PC-9 (cell line): ENCODE measurements at regions not wholly inside any gene's neighbourhood (a gene's known extent, or its start where the extent isn't known, plus 50 kb on each side); places are given as distances from the start of the nearest gene placed in this dataset.

ENCODE experiments used
- BruUV-seq: library from RNA; stranded (reverse); fragments of 400-500 nt; replicated peaks from 2 replicates; lab custom pipeline; 2021; lab: Mats Ljungman, UMichigan
- CTCF ChIA-PET: fragments of 300-600 bp; sonication (Branson Sonifier 250); formaldehyde crosslinking; loops from one replicate; lab custom pipeline; 2022; ENCODE audit warnings: antibody characterized with exemption; lab: Charles Lee
- POLR2A ChIA-PET: fragments of 300-600 bp; sonication (Branson Sonifier 250); formaldehyde crosslinking; loops from one replicate; lab custom pipeline; 2022; ENCODE audit warnings: antibody characterized with exemption; ENCODE audit not compliant: unreplicated experiment; lab: Charles Lee
- DNase-seq, 2 experiments: peaks; one replicate each; pipeline versions ENCODE4 v3.0.0 to v3.0.0-alpha.2; 2015 to 2022; ENCODE audit warnings: mixed read lengths in 1 of 2
- H2AFZ ChIP-seq: fragments of 200-600 bp; sonication (generic); 2 replicates; pipeline ENCODE4 v1.8.1; 2017; ENCODE audit warnings: antibody characterized with exemption
- H3F3A ChIP-seq: fragments of 200-600 bp; sonication (generic); 2 replicates; pipeline ENCODE4 v1.8.1; 2017; ENCODE audit warnings: antibody characterized with exemption, mild to moderate bottlenecking, low read depth; ENCODE audit not compliant: insufficient read depth
- H3K27ac ChIP-seq: fragments of 200-600 bp; sonication (generic); 2 replicates; pipeline ENCODE4 v1.6.1; 2016; ENCODE audit warnings: mixed run types
- H3K27me3 ChIP-seq: fragments of 200-600 bp; sonication (generic); 2 replicates; pipeline ENCODE4 v1.6.1; 2016; ENCODE audit warnings: low read depth, mixed run types; ENCODE audit not compliant: insufficient read depth
- H3K36me3 ChIP-seq: fragments of 200-600 bp; sonication (generic); 2 replicates; pipeline ENCODE4 v1.6.1; 2016; ENCODE audit warnings: low read depth, mixed run types
- H3K4me1 ChIP-seq: fragments of 200-600 bp; sonication (generic); replicated peaks from 2 replicates; pipeline ENCODE4 v1.6.1; 2016; ENCODE audit warnings: mixed run types; ENCODE audit not compliant: insufficient read depth
- H3K4me2 ChIP-seq: fragments of 200-600 bp; sonication (generic); 2 replicates; pipeline ENCODE4 v1.6.1; 2017; ENCODE audit warnings: mixed run types
- H3K4me3 ChIP-seq: fragments of 200-600 bp; sonication (generic); 2 replicates; pipeline ENCODE4 v1.6.1; 2016; ENCODE audit warnings: mixed run types
- H3K79me2 ChIP-seq: fragments of 200-600 bp; sonication (generic); 2 replicates; pipeline ENCODE4 v1.6.1; 2017; ENCODE audit warnings: low read depth, mixed run types
- H3K9me2 ChIP-seq: fragments of 200-600 bp; sonication (generic); 2 replicates; pipeline ENCODE4 v1.8.1; 2017; ENCODE audit warnings: mild to moderate bottlenecking; ENCODE audit not compliant: insufficient read depth
- H3K9me3 ChIP-seq: fragments of 200-600 bp; sonication (generic); 2 replicates; pipeline ENCODE4 v1.8.1; 2016; ENCODE audit warnings: low read depth; ENCODE audit not compliant: insufficient read depth
- H4K20me1 ChIP-seq: fragments of 200-600 bp; sonication (generic); 2 replicates; pipeline ENCODE4 v1.8.1; 2017; ENCODE audit not compliant: insufficient read depth
- EZH2 ChIP-seq: fragments of 200-600 bp; sonication (generic); IDR thresholded peaks from 2 replicates; pipeline ENCODE4 v1.8.0; 2017; ENCODE audit warnings: antibody characterized with exemption, low read depth
- intact Hi-C: fragments of 100-400 bp; cut with micrococcal nuclease; formaldehyde crosslinking; loops from one replicate; pipeline ENCODE4 v1.10.0; 2022; ENCODE audit not compliant: unreplicated experiment
- TF ChIP-seq, protein P1 (sequence below): fragments of 200-600 bp; sonication (generic); conservative IDR thresholded peaks from 2 replicates; pipeline ENCODE4 v1.6.1; 2017; ENCODE audit warnings: mixed run types, antibody characterized with exemption, mild to moderate bottlenecking, moderate library complexity

DNA sequence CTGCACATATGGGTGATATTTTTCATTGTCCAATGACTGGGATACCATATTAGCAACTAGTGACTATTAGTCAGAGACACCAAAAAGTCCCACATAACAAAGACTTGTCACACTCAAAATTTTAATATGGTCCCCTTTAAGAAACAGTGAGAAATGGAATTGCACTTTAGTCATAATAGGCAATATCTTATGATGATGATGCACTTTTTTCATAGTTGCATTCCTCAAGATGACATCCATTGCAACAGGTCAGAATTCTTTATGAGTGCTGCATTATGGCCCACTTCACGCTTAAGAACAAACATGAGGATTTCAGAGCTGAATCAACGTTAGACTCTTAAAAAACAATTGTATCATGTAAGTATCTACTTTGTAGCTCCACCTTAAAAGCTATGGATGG is 608.4 kb upstream of the HTR2C start:
- no peak overlapping the region for H2AFZ ChIP-seq
- H3K9me3 ChIP-seq: no peaks in the 10 kb centered on the region
- H3K36me3 ChIP-seq: no peaks in the 10 kb centered on the region
- CTCF ChIA-PET: no interaction called here
- TF ChIP-seq, protein P1, sequence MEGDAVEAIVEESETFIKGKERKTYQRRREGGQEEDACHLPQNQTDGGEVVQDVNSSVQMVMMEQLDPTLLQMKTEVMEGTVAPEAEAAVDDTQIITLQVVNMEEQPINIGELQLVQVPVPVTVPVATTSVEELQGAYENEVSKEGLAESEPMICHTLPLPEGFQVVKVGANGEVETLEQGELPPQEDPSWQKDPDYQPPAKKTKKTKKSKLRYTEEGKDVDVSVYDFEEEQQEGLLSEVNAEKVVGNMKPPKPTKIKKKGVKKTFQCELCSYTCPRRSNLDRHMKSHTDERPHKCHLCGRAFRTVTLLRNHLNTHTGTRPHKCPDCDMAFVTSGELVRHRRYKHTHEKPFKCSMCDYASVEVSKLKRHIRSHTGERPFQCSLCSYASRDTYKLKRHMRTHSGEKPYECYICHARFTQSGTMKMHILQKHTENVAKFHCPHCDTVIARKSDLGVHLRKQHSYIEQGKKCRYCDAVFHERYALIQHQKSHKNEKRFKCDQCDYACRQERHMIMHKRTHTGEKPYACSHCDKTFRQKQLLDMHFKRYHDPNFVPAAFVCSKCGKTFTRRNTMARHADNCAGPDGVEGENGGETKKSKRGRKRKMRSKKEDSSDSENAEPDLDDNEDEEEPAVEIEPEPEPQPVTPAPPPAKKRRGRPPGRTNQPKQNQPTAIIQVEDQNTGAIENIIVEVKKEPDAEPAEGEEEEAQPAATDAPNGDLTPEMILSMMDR: no peak
- no peak for TF ChIP-seq EZH2
- H3F3A ChIP-seq: no peaks in the 10 kb centered on the region
- no peaks in the 10 kb centered on the region for H4K20me1 ChIP-seq
- no peak overlapping the region for H3K4me2 ChIP-seq
- BruUV-seq: no TSS peak
- no peak for DNase-seq
- POLR2A ChIA-PET: no interaction called here
- intact Hi-C loops: no loop called here
- H3K4me1 ChIP-seq: no peaks in the 10 kb centered on the region
- H3K27me3 ChIP-seq: no peaks in the 10 kb centered on the region
- no peak overlapping the region for H3K27ac ChIP-seq
- H3K4me3 ChIP-seq: no peak overlapping the region
- H3K9me2 ChIP-seq: no peaks in the 10 kb centered on the region; the same call in 1 of the 2 replicates
- H3K79me2 ChIP-seq: no peaks in the 10 kb centered on the region

DNA sequence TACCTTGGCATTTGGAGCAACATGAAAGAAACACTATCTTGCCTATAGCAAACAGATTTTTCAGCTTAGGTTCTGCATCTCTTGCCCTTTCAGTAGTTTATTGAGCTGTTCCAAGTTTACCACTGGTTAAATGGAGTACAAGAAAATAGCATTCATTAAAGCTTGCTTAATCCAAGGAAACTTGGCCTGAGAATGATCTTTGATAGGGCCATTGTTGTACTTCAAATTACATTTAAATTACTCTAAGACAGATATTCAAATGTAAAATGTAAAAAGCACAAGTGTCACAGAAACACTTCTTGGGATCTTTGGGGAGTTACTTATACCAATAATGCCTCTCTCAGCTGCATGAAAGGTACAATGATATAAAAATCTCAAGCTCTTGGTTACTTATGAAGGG is 609.0 kb upstream of the HTR2C start:
- Histone ChIP-seq H4K20me1 (no peaks in the 10 kb centered on the region), H3K36me3 (no peaks in the 10 kb centered on the region)

DNA sequence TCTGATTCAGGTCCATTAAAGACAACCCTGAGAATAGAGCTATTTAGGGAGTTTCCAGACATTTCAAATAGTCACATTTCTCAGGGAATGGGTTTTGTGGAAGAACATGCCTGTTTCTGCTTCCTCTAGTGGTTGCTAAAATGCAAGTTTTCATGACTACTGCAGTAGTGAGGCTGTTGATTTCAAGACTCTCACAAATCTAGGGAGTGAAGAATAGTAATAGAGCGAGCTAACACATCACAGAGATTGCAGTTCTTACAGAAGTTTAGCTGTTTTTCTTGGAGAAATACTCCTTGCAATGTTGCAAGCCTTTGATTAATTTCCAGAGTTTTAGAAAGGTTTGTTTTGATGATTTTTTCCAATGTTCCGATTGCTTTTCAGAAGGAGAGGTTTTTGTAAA is 610.2 kb upstream of the HTR2C start:
- no peak overlapping the region for H3K4me3 ChIP-seq
- H4K20me1 ChIP-seq: no peaks in the 10 kb centered on the region
- intact Hi-C loops: no loop called here
- CTCF ChIA-PET: no interaction called here
- no peak overlapping the region for H3K4me2 ChIP-seq
- TF ChIP-seq, protein P1: no peak
- no peak for TF ChIP-seq EZH2
- no peaks in the 10 kb centered on the region; the same call in 1 of the 2 replicates for H3K9me2 ChIP-seq
- no peaks in the 10 kb centered on the region for H3K36me3 ChIP-seq
- POLR2A ChIA-PET: no interaction called here
- H3K79me2 ChIP-seq: no peaks in the 10 kb centered on the region
- no peaks in the 10 kb centered on the region for H3K27me3 ChIP-seq
- H3K9me3 ChIP-seq: no peaks in the 10 kb centered on the region
- H3F3A ChIP-seq: no peaks in the 10 kb centered on the region
- no peaks in the 10 kb centered on the region for H3K4me1 ChIP-seq
- no peak overlapping the region for H3K27ac ChIP-seq
- no peak for DNase-seq
- no TSS peak for BruUV-seq
- H2AFZ ChIP-seq: no peak overlapping the region

More for the DNA sequence above, 609.0 kb upstream of the HTR2C start:
- H3K4me2 ChIP-seq: no peak overlapping the region
- no peaks in the 10 kb centered on the region for H3F3A ChIP-seq
- DNase-seq: no peak
- BruUV-seq: no TSS peak
- H3K79me2 ChIP-seq: no peaks in the 10 kb centered on the region
- TF ChIP-seq, protein P1: no peak
- TF ChIP-seq EZH2: no peak
- ChIA-PET POLR2A (no interaction called here), CTCF (no interaction called here)
- H3K27me3 ChIP-seq: no peaks in the 10 kb centered on the region
- H2AFZ ChIP-seq: no peak overlapping the region
- no peaks in the 10 kb centered on the region; the same call in 1 of the 2 replicates for H3K9me2 ChIP-seq
- H3K4me1 ChIP-seq: no peaks in the 10 kb centered on the region
- no peak overlapping the region for H3K4me3 ChIP-seq
- no peak overlapping the region for H3K27ac ChIP-seq
- H3K9me3 ChIP-seq: no peaks in the 10 kb centered on the region
- intact Hi-C loops: no loop called here
